ENCODE measurements at regions not wholly inside any gene's neighbourhood (a gene's known extent, or its start where the extent isn't known, plus 50 kb on each side); places are given as distances from the start of the nearest gene placed in this dataset.

GRCh38 chr3:165395188-165395587 lies 199.0 kb upstream of the SLITRK3 start:
- TF ChIP-seq CTCF (conservative IDR thresholded peaks at IDR 0.05; ENCODE audit: low read depth, low read length) (no peak), EZH2phosphoT487 (IDR thresholded peaks at IDR 0.05; ENCODE audit: borderline replicate concordance, low read length) (no peak)

All from PC-3 (cell line).